GM23338 (cell line): ENCODE measurements at regions not wholly inside any gene's neighbourhood (a gene's known extent, or its start where the extent isn't known, plus 50 kb on each side); places are given as distances from the start of the nearest gene placed in this dataset.

Source experiments
- ATAC-seq: fragments of 200-7000 bp; cut with Tn5 transposase; 3 replicates; pipeline ENCODE4 v1.9.1; 2020
- DNase-seq: peaks from one replicate; pipeline ENCODE4 v3.0.0-alpha.2; 2015; ENCODE audit warnings: low spot score
- H2AFZ ChIP-seq: fragments of 200-600 bp; sonication (generic); 2 replicates; pipeline ENCODE4 v1.8.0; 2016; ENCODE audit warnings: antibody characterized with exemption, mild to moderate bottlenecking, moderate library complexity
- H3F3A ChIP-seq: fragments of 200-600 bp; sonication (generic); replicated peaks from 2 replicates; pipeline ENCODE4 v1.8.0; 2017; ENCODE audit warnings: antibody characterized with exemption, mixed run types, low read depth
- H3K27ac ChIP-seq: fragments of 200-600 bp; sonication (generic); 2 replicates; pipeline ENCODE4 v1.6.1; 2016; ENCODE audit warnings: low read depth
- H3K27me3 ChIP-seq: fragments of 200-600 bp; sonication (generic); 2 replicates; pipeline ENCODE4 v1.8.0; 2016; ENCODE audit warnings: mild to moderate bottlenecking, mixed run types, moderate library complexity; ENCODE audit not compliant: insufficient read depth
- H3K36me3 ChIP-seq: fragments of 200-600 bp; sonication (generic); 2 replicates; pipeline ENCODE4 v1.8.0; 2016; ENCODE audit warnings: mild to moderate bottlenecking; ENCODE audit not compliant: insufficient read depth
- H3K4me1 ChIP-seq: fragments of 200-600 bp; sonication (generic); 2 replicates; pipeline ENCODE4 v1.8.0; 2016; ENCODE audit warnings: mild to moderate bottlenecking, moderate library complexity; ENCODE audit not compliant: insufficient read depth
- H3K4me2 ChIP-seq: fragments of 200-600 bp; sonication (generic); 2 replicates; pipeline ENCODE4 v1.7.1; 2017; ENCODE audit warnings: mixed run types
- H3K4me3 ChIP-seq: fragments of 200-600 bp; sonication (generic); 2 replicates; pipeline ENCODE4 v1.6.1; 2016; ENCODE audit warnings: mixed run types
- H3K79me2 ChIP-seq: fragments of 200-600 bp; sonication (generic); replicated peaks from 2 replicates; pipeline ENCODE4 v1.8.0; 2017; ENCODE audit warnings: mild to moderate bottlenecking; ENCODE audit not compliant: insufficient read depth
- H3K9me2 ChIP-seq: fragments of 200-600 bp; sonication (generic); 2 replicates; pipeline ENCODE4 v1.8.0; 2017; ENCODE audit not compliant: insufficient read depth
- H4K20me1 ChIP-seq: fragments of 200-600 bp; sonication (generic); replicated peaks from 2 replicates; pipeline ENCODE4 v1.8.0; 2017; ENCODE audit warnings: mild to moderate bottlenecking; ENCODE audit not compliant: insufficient read depth
- H3K27ac Mint-ChIP-seq: 2 replicates; pipeline ENCODE4 v1.8.0; 2020; ENCODE audit warnings: inconsistent platforms, mild to moderate bottlenecking, moderate library complexity, mixed read lengths
- H3K27me3 Mint-ChIP-seq: 3 replicates; pipeline ENCODE4 v1.8.0; 2022; ENCODE audit warnings: low read depth, mild to moderate bottlenecking, moderate library complexity, mixed read lengths, inconsistent platforms; ENCODE audit not compliant: insufficient read depth, poor library complexity
- H3K36me3 Mint-ChIP-seq: 3 replicates; pipeline ENCODE4 v1.8.0; 2021; ENCODE audit warnings: low read depth, mild to moderate bottlenecking, inconsistent platforms, moderate library complexity, mixed read lengths
- H3K4me1 Mint-ChIP-seq: 3 replicates; pipeline ENCODE4 v1.8.0; 2020; ENCODE audit warnings: mild to moderate bottlenecking, inconsistent platforms, mixed read lengths
- H3K4me3 Mint-ChIP-seq: 3 replicates; pipeline ENCODE4 v1.8.0; 2021; ENCODE audit warnings: moderate library complexity, mild to moderate bottlenecking, inconsistent platforms, mixed read lengths
- H3K9me3 Mint-ChIP-seq: 3 replicates; pipeline ENCODE4 v1.8.0; 2020; ENCODE audit warnings: moderate library complexity, mild to moderate bottlenecking, inconsistent platforms, mixed read lengths
- CREB1 ChIP-seq: fragments of 250-450 bp; sonication (Bioruptor Pico); IDR thresholded peaks from 2 replicates; pipeline ENCODE4 v1.5.0; 2020; ENCODE audit warnings: low read depth, mild to moderate bottlenecking, moderate library complexity
- NANOG ChIP-seq: IDR thresholded peaks from 2 replicates; pipeline ENCODE4 v1.6.1; 2016; ENCODE audit warnings: antibody characterized with exemption, borderline replicate concordance
- POLR2AphosphoS5 ChIP-seq: IDR thresholded peaks from 2 replicates; pipeline ENCODE4 v1.6.1; 2016; ENCODE audit warnings: antibody characterized with exemption, low read depth
- STAT1 ChIP-seq: IDR thresholded peaks from one replicate; pipeline ENCODE4 v1.6.1; 2016; ENCODE audit warnings: antibody characterized with exemption; ENCODE audit not compliant: unreplicated experiment
- ZNF114 ChIP-seq: fragments of 250-450 bp; sonication (Bioruptor Pico); IDR thresholded peaks from 2 replicates; pipeline ENCODE4 v1.5.0; 2020; ENCODE audit warnings: mild to moderate bottlenecking, moderate library complexity
- ZNF331 ChIP-seq: fragments of 250-450 bp; sonication (Bioruptor Pico); IDR thresholded peaks from 2 replicates; pipeline ENCODE4 v1.5.0; 2020; ENCODE audit warnings: low read depth, mild to moderate bottlenecking, moderate library complexity
- TF ChIP-seq, protein P1 (sequence below): IDR thresholded peaks from 2 replicates; pipeline ENCODE4 v1.6.1; 2016; ENCODE audit warnings: antibody characterized with exemption
- TF ChIP-seq, protein P2 (sequence below): fragments of 250-450 bp; sonication (Bioruptor Pico); IDR thresholded peaks from 2 replicates; pipeline ENCODE4 v1.5.0; 2020; ENCODE audit warnings: mild to moderate bottlenecking, moderate library complexity

DNA sequence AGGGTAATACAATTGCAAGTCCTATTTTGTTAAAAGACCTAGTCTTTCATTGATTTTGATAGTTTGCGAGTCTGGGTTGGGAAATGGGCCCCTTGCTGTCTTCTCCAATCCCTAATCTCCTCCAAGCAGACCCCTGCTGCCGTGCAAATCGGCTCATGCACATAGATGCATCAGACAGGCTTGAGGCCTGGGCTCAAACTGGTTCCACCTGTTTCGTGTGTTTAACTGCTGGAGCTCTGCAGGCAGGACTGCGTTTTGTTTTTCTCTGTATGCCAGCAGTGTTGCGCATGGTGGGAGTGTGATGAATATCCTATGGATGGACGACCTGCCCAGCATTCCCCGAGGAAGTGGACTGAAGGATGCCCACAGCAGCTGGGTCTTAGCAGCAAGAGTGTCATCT lies 133.9 kb downstream of the PDGFRA start:
- no peak overlapping the region for H3K4me3 Mint-ChIP-seq
- H3K4me1 ChIP-seq, result no peaks in the 10 kb centered on the region
- TF ChIP-seq ZNF331 (CRISPR knock-in tag) (no peak), POLR2AphosphoS5 (no peak), CREB1 (CRISPR knock-in tag) (no peak)
- TF ChIP-seq, protein P1, sequence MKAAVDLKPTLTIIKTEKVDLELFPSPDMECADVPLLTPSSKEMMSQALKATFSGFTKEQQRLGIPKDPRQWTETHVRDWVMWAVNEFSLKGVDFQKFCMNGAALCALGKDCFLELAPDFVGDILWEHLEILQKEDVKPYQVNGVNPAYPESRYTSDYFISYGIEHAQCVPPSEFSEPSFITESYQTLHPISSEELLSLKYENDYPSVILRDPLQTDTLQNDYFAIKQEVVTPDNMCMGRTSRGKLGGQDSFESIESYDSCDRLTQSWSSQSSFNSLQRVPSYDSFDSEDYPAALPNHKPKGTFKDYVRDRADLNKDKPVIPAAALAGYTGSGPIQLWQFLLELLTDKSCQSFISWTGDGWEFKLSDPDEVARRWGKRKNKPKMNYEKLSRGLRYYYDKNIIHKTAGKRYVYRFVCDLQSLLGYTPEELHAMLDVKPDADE, result no peak
- no peaks in the 10 kb centered on the region for H3K36me3 Mint-ChIP-seq
- H3K9me3 Mint-ChIP-seq, result no peaks in the 10 kb centered on the region
- H3K9me2 ChIP-seq, result peaks cover 6% of the 10 kb centered on the region
- ATAC-seq (peak; percentile 35; the same call in 2 of the 3 replicates), DNase-seq (no peak)
- H3K27me3 ChIP-seq, result no peaks in the 10 kb centered on the region
- H3K79me2 ChIP-seq, result no peaks in the 10 kb centered on the region
- no peak overlapping the region for H3K4me3 ChIP-seq
- no peaks in the 10 kb centered on the region for H3K27me3 Mint-ChIP-seq
- no peaks in the 10 kb centered on the region for H4K20me1 ChIP-seq
- H3K4me1 Mint-ChIP-seq, result peaks cover 19% of the 10 kb centered on the region
- H2AFZ ChIP-seq, result no peak overlapping the region
- H3K36me3 ChIP-seq, result no peaks in the 10 kb centered on the region
- H3K4me2 ChIP-seq, result no peak overlapping the region
- no peak overlapping the region for H3K27ac ChIP-seq
- H3K27ac Mint-ChIP-seq, result no peak overlapping the region
- no peaks in the 10 kb centered on the region for H3F3A ChIP-seq

DNA sequence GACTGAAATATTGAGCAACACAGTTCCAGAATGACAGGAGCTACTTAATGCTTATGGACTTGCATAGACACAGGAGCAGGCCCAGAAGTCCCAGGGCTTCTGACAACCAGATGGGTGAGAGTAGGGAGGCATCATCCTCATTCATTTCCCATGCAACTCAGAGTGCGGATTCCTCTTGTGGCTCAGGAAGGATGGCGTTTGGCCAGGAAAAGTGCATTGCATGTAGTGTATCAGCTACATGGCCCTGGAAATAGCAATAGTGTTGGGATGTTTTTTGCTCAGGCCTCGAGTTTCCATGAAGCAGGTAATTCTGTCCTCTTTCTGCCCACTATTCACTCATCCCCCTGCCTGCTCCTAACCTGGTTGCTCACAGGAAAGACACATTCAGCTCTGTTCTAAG lies 136.6 kb downstream of the PDGFRA start:
- H3K79me2 ChIP-seq, result no peaks in the 10 kb centered on the region
- H3K27me3 ChIP-seq, result no peaks in the 10 kb centered on the region
- TF ChIP-seq POLR2AphosphoS5, result no peak
- no peak for TF ChIP-seq STAT1
- TF ChIP-seq, protein P2, sequence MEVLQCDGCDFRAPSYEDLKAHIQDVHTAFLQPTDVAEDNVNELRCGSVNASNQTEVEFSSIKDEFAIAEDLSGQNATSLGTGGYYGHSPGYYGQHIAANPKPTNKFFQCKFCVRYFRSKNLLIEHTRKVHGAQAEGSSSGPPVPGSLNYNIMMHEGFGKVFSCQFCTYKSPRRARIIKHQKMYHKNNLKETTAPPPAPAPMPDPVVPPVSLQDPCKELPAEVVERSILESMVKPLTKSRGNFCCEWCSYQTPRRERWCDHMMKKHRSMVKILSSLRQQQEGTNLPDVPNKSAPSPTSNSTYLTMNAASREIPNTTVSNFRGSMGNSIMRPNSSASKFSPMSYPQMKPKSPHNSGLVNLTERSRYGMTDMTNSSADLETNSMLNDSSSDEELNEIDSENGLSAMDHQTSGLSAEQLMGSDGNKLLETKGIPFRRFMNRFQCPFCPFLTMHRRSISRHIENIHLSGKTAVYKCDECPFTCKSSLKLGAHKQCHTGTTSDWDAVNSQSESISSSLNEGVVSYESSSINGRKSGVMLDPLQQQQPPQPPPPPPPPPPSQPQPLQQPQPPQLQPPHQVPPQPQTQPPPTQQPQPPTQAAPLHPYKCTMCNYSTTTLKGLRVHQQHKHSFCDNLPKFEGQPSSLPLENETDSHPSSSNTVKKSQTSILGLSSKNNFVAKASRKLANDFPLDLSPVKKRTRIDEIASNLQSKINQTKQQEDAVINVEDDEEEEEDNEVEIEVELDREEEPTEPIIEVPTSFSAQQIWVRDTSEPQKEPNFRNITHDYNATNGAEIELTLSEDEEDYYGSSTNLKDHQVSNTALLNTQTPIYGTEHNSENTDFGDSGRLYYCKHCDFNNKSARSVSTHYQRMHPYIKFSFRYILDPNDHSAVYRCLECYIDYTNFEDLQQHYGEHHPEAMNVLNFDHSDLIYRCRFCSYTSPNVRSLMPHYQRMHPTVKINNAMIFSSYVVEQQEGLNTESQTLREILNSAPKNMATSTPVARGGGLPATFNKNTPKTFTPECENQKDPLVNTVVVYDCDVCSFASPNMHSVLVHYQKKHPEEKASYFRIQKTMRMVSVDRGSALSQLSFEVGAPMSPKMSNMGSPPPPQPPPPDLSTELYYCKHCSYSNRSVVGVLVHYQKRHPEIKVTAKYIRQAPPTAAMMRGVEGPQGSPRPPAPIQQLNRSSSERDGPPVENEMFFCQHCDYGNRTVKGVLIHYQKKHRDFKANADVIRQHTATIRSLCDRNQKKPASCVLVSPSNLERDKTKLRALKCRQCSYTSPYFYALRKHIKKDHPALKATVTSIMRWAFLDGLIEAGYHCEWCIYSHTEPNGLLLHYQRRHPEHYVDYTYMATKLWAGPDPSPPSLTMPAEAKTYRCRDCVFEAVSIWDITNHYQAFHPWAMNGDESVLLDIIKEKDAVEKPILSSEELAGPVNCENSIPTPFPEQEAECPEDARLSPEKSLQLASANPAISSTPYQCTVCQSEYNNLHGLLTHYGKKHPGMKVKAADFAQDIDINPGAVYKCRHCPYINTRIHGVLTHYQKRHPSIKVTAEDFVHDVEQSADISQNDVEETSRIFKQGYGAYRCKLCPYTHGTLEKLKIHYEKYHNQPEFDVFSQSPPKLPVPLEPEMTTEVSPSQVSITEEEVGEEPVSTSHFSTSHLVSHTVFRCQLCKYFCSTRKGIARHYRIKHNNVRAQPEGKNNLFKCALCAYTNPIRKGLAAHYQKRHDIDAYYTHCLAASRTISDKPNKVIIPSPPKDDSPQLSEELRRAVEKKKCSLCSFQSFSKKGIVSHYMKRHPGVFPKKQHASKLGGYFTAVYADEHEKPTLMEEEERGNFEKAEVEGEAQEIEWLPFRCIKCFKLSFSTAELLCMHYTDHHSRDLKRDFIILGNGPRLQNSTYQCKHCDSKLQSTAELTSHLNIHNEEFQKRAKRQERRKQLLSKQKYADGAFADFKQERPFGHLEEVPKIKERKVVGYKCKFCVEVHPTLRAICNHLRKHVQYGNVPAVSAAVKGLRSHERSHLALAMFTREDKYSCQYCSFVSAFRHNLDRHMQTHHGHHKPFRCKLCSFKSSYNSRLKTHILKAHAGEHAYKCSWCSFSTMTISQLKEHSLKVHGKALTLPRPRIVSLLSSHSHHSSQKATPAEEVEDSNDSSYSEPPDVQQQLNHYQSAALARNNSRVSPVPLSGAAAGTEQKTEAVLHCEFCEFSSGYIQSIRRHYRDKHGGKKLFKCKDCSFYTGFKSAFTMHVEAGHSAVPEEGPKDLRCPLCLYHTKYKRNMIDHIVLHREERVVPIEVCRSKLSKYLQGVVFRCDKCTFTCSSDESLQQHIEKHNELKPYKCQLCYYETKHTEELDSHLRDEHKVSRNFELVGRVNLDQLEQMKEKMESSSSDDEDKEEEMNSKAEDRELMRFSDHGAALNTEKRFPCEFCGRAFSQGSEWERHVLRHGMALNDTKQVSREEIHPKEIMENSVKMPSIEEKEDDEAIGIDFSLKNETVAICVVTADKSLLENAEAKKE (CRISPR knock-in tag), result no peak
- no peak for TF ChIP-seq ZNF114 (CRISPR knock-in tag)
- no peak for TF ChIP-seq NANOG
- H4K20me1 ChIP-seq, result no peaks in the 10 kb centered on the region
- no peaks in the 10 kb centered on the region for H3K36me3 ChIP-seq
- H3K9me2 ChIP-seq, result peaks cover 7% of the 10 kb centered on the region
- H3F3A ChIP-seq, result no peaks in the 10 kb centered on the region
- Mint-ChIP-seq H3K36me3 (no peaks in the 10 kb centered on the region), H3K4me3 (no peak overlapping the region), H3K27me3 (no peaks in the 10 kb centered on the region), H3K9me3 (no peaks in the 10 kb centered on the region), H3K27ac (no peak overlapping the region), H3K4me1 (peaks cover 19% of the 10 kb centered on the region)
- H3K4me2 ChIP-seq, result no peak overlapping the region
- ATAC-seq, result no peak
- H2AFZ ChIP-seq, result no peak overlapping the region
- no peak overlapping the region for H3K4me3 ChIP-seq
- no peak overlapping the region for H3K27ac ChIP-seq
- DNase-seq, result no peak
- no peaks in the 10 kb centered on the region for H3K4me1 ChIP-seq
